ENCODE measurements at regions not wholly inside any gene's neighbourhood (a gene's known extent, or its start where the extent isn't known, plus 50 kb on each side); places are given as distances from the start of the nearest gene placed in this dataset.

- ChIA-PET POLR2A (no interaction called here), CTCF (interaction anchor here (0.6 to 1.4 kb wide), 2 partner anchors 10 to 1113 kb away, joined by 3 to 4 read pairs; no protein-coding TSS in a partner anchor), RAD21 (ENCODE audit: unreplicated experiment) (no interaction called here), SMC1A (ENCODE audit: uncharacterized antibody, unreplicated experiment) (no interaction called here)
- BruUV-seq (replicated peaks) = no TSS peak
- peak; percentile 25; the same call in 2 of the 3 replicates for ATAC-seq
- no peak overlapping the region for H2AFZ ChIP-seq (ENCODE audit: control insufficient read depth, low read depth, low read length)
- peak overlapping the region; percentile 69; the same call in 1 of the 2 replicates for H3K27ac ChIP-seq (ENCODE audit: control insufficient read depth, insufficient read depth)
- FAIRE-seq = no peak
- intact Hi-C loops (cut with micrococcal nuclease; ENCODE audit: unreplicated experiment) = no loop called here
- in situ Hi-C loops (cut with MboI) = no loop called here
- no peaks in the 10 kb centered on the region for H3K79me2 ChIP-seq (ENCODE audit: control insufficient read depth, insufficient read depth, low read length)
- no peak overlapping the region for H3K9ac ChIP-seq (ENCODE audit: control insufficient read depth, insufficient read depth, low read length)
- H3K9me3 ChIP-seq (replicated peaks; ENCODE audit: control insufficient read depth, insufficient read depth, low read length) = no peaks in the 10 kb centered on the region
- H3K27me3 ChIP-seq (replicated peaks in 1 of 2; ENCODE audit: control insufficient read depth in 2 of 2, insufficient read depth in 2 of 2, low read length in 1 of 2) = no peaks in the 10 kb centered on the region
- no peak overlapping the region for H3K4me2 ChIP-seq (ENCODE audit: control insufficient read depth, insufficient read depth)
- TF ChIP-seq PKNOX1 (IDR thresholded peaks at IDR 0.05) (peak; percentile 74), NR2C1 (IDR thresholded peaks at IDR 0.05) (no peak)
- H3K4me3 ChIP-seq = no peak overlapping the region
- H4K20me1 ChIP-seq (ENCODE audit: control insufficient read depth, insufficient read depth) = no peaks in the 10 kb centered on the region
- 0% methylated on average over 1 of the region's 1 CpG for WGBS (ENCODE audit: insufficient coverage, insufficient replicate concordance, low lambda C conversion rate, missing lambda C conversion rate)
- peaks cover 4% of the 10 kb centered on the region for H3K4me1 ChIP-seq (ENCODE audit: control insufficient read depth, insufficient read depth, low read length)
- DNase-seq (ENCODE audit: low read depth, low spot score) = no peak
- no peaks in the 10 kb centered on the region for H3K36me3 ChIP-seq (ENCODE audit: control insufficient read depth in 2 of 2, insufficient read depth in 2 of 2, low read length in 1 of 2)
Measured at GRCh38 chr2:125644257-125644656, 1011.7 kb upstream of the GYPC start.

GRCh38 chr2:125652280-125652679 is 1003.7 kb upstream of the GYPC start:
- BruUV-seq (replicated peaks) = no TSS peak
- H3K9me3 ChIP-seq (replicated peaks; ENCODE audit: control insufficient read depth, insufficient read depth, low read length) = no peaks in the 10 kb centered on the region
- WGBS (ENCODE audit: insufficient coverage, insufficient replicate concordance, low lambda C conversion rate, missing lambda C conversion rate) = 19% methylated on average over 3 of the region's 3 CpGs
- FAIRE-seq (no peak), ATAC-seq (no peak), DNase-seq (ENCODE audit: low read depth, low spot score) (no peak)
- RAD21 ChIA-PET (ENCODE audit: unreplicated experiment) = no interaction called here
- intact Hi-C loops (cut with micrococcal nuclease; ENCODE audit: unreplicated experiment) = no loop called here
- H3K27ac ChIP-seq (ENCODE audit: control insufficient read depth, insufficient read depth) = no peak overlapping the region
- H2AFZ ChIP-seq (ENCODE audit: control insufficient read depth, low read depth, low read length) = no peak overlapping the region; the same call in 1 of the 2 replicates
- in situ Hi-C loops (cut with MboI) = no loop called here
- no peaks in the 10 kb centered on the region for H3K36me3 ChIP-seq (ENCODE audit: control insufficient read depth in 2 of 2, insufficient read depth in 2 of 2, low read length in 1 of 2)
- POLR2A ChIA-PET = no interaction called here
- H3K4me1 ChIP-seq (ENCODE audit: control insufficient read depth, insufficient read depth, low read length) = no peaks in the 10 kb centered on the region
- CTCF ChIA-PET = no interaction called here
- H4K20me1 ChIP-seq (ENCODE audit: control insufficient read depth, insufficient read depth) = no peaks in the 10 kb centered on the region
- H3K4me2 ChIP-seq (ENCODE audit: control insufficient read depth, insufficient read depth) = no peak overlapping the region
- no peak overlapping the region for H3K9ac ChIP-seq (ENCODE audit: control insufficient read depth, insufficient read depth, low read length)
- SMC1A ChIA-PET (ENCODE audit: uncharacterized antibody, unreplicated experiment) = no interaction called here
- H3K79me2 ChIP-seq (ENCODE audit: control insufficient read depth, insufficient read depth, low read length) = no peaks in the 10 kb centered on the region
- no peak overlapping the region for H3K4me3 ChIP-seq
- H3K27me3 ChIP-seq (replicated peaks in 1 of 2; ENCODE audit: control insufficient read depth in 2 of 2, insufficient read depth in 2 of 2, low read length in 1 of 2) = no peaks in the 10 kb centered on the region
- TF ChIP-seq GABPA (IDR thresholded peaks at IDR 0.05; ENCODE audit: low read depth) (no peak), ZBTB4 (CRISPR knock-in tag; IDR thresholded peaks at IDR 0.05) (no peak), HSF1 (IDR thresholded peaks at IDR 0.05; ENCODE audit: low read depth, low read length) (no peak), STAT1 (conservative IDR thresholded peaks at IDR 0.05) (no peak), ZNF274 (IDR thresholded peaks at IDR 0.05; ENCODE audit: insufficient read depth, insufficient read length) (no peak), ZBTB40 (IDR thresholded peaks at IDR 0.05; ENCODE audit: borderline replicate concordance) (no peak)

All from GM12878 (cell line).